ENCODE measurements at regions not wholly inside any gene's neighbourhood (a gene's known extent, or its start where the extent isn't known, plus 50 kb on each side); places are given as distances from the start of the nearest gene placed in this dataset.

DNA sequence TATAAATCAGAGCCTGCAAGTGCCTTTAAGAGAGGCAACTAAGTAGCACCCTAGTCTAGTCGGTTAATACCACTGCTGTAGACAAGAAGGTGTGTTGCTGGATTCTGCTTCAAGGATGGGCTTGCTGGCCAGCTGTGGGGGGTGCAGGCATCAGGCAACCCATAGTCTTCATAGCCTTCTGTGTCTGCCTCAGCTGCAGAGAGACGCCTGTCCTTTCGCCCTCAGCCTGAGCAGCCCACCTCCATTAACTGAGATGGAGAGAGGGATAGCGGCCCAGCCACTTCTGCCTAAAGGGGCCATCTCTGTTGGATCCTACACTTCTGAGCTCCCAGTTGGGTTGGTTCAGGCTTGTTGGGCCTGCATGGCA, 123.7 kb upstream of the MLIP start:
- no TSS peak for BruUV-seq (replicated peaks)
- Histone ChIP-seq H4K20me1 (ENCODE audit: insufficient read depth, low read length) (no peaks in the 10 kb centered on the region), H3K79me2 (ENCODE audit: insufficient read depth, low read depth, low read length) (no peaks in the 10 kb centered on the region), H3K4me3 (ENCODE audit: low read depth, low read length, poor library complexity, severe bottlenecking) (no peak overlapping the region), H2AFZ (ENCODE audit: low read length) (no peak overlapping the region), H3K9me3 (ENCODE audit: low read length) (no peaks in the 10 kb centered on the region), H3K36me3 (ENCODE audit: insufficient read depth, low read length) (no peaks in the 10 kb centered on the region), H3K9me2 (ENCODE audit: insufficient read depth, low read length) (no peaks in the 10 kb centered on the region), H3K4me1 (ENCODE audit: insufficient read depth, low read length, poor library complexity, severe bottlenecking) (no peaks in the 10 kb centered on the region), H3K4me2 (ENCODE audit: low read length) (no peak overlapping the region), H3K27ac (ENCODE audit: low read depth, low read length, poor library complexity, severe bottlenecking) (no peak overlapping the region)
- CTCF ChIA-PET (ENCODE audit: unreplicated experiment): no interaction called here
- intact Hi-C loops (cut with micrococcal nuclease; ENCODE audit: unreplicated experiment): loop anchor here (10.0 kb wide), 1 partner anchor 1087 kb away; no protein-coding TSS in a partner anchor
- POLR2A ChIA-PET: no interaction called here
- no peak for DNase-seq (ENCODE audit: low spot score)
- TF ChIP-seq, protein P1, sequence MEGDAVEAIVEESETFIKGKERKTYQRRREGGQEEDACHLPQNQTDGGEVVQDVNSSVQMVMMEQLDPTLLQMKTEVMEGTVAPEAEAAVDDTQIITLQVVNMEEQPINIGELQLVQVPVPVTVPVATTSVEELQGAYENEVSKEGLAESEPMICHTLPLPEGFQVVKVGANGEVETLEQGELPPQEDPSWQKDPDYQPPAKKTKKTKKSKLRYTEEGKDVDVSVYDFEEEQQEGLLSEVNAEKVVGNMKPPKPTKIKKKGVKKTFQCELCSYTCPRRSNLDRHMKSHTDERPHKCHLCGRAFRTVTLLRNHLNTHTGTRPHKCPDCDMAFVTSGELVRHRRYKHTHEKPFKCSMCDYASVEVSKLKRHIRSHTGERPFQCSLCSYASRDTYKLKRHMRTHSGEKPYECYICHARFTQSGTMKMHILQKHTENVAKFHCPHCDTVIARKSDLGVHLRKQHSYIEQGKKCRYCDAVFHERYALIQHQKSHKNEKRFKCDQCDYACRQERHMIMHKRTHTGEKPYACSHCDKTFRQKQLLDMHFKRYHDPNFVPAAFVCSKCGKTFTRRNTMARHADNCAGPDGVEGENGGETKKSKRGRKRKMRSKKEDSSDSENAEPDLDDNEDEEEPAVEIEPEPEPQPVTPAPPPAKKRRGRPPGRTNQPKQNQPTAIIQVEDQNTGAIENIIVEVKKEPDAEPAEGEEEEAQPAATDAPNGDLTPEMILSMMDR (conservative IDR thresholded peaks at IDR 0.05; ENCODE audit: low read length): no peak
- TF ChIP-seq EZH2phosphoT487 (IDR thresholded peaks at IDR 0.05; ENCODE audit: borderline replicate concordance, low read depth, low read length): no peak

DNA sequence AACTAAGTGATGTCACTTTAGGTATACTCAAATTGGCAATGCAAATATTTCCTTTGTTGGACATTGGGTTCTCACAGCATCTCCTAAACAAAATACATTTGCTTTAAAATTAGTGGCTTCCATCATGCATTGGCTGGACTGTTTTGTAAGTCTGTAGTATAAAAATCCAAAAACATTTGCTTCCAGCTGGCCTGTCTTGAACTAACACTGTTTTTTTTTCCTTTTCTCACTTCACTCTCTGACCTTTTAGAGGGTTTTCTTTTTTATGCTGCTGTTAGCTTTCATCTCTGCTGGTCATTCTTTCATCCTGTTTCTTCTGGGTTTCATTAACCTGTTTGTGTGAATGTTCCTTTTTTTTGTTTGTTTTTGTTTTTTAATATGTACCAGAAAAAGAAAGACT, 121.7 kb upstream of the MLIP start:
- CTCF ChIA-PET (ENCODE audit: unreplicated experiment): no interaction called here
- Histone ChIP-seq H3K36me3 (ENCODE audit: insufficient read depth, low read length) (no peaks in the 10 kb centered on the region), H3K9me2 (ENCODE audit: insufficient read depth, low read length) (no peaks in the 10 kb centered on the region), H3K9me3 (ENCODE audit: low read length) (no peaks in the 10 kb centered on the region), H3K4me2 (ENCODE audit: low read length) (no peak overlapping the region), H3K27ac (ENCODE audit: low read depth, low read length, poor library complexity, severe bottlenecking) (no peak overlapping the region), H3K79me2 (ENCODE audit: insufficient read depth, low read depth, low read length) (no peaks in the 10 kb centered on the region), H4K20me1 (ENCODE audit: insufficient read depth, low read length) (no peaks in the 10 kb centered on the region), H2AFZ (ENCODE audit: low read length) (no peak overlapping the region), H3K4me1 (ENCODE audit: insufficient read depth, low read length, poor library complexity, severe bottlenecking) (no peaks in the 10 kb centered on the region), H3K4me3 (ENCODE audit: low read depth, low read length, poor library complexity, severe bottlenecking) (no peak overlapping the region)
- DNase-seq (ENCODE audit: low spot score): no peak
- POLR2A ChIA-PET: no interaction called here
- BruUV-seq (replicated peaks): no TSS peak
- intact Hi-C loops (cut with micrococcal nuclease; ENCODE audit: unreplicated experiment): loop anchor here (10.0 kb wide), 1 partner anchor 1085 kb away; no protein-coding TSS in a partner anchor
- TF ChIP-seq EZH2phosphoT487 (IDR thresholded peaks at IDR 0.05; ENCODE audit: borderline replicate concordance, low read depth, low read length): no peak
- TF ChIP-seq, protein P1 (conservative IDR thresholded peaks at IDR 0.05; ENCODE audit: low read length): no peak

DNA sequence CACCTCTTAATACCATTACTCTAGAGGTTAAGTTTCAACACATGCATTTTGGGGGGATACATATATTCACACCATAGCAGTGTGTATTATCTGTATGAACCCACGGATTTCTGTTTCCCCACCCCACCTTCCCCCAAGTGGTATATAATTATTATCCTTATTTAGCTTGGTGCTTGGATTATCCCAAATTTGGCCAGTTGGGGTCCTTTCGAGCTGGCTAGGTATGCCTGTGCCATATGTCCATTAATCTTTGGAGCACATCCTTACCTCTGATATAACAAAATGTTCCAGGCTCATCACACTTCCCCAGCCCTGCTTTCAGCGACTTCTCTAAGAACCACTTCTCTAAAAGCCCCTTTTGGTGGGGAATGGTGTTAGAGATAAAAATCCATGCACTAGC, 118.7 kb upstream of the MLIP start:
- H2AFZ ChIP-seq (ENCODE audit: low read length): no peak overlapping the region
- intact Hi-C loops (cut with micrococcal nuclease; ENCODE audit: unreplicated experiment): no loop called here
- no peak for DNase-seq (ENCODE audit: low spot score)
- no peak for TF ChIP-seq EZH2phosphoT487 (IDR thresholded peaks at IDR 0.05; ENCODE audit: borderline replicate concordance, low read depth, low read length)
- TF ChIP-seq, protein P1 (conservative IDR thresholded peaks at IDR 0.05; ENCODE audit: low read length): no peak
- BruUV-seq (replicated peaks): no TSS peak
- H3K27ac ChIP-seq (ENCODE audit: low read depth, low read length, poor library complexity, severe bottlenecking): no peak overlapping the region
- H3K4me2 ChIP-seq (ENCODE audit: low read length): no peak overlapping the region
- no peaks in the 10 kb centered on the region for H3K9me2 ChIP-seq (ENCODE audit: insufficient read depth, low read length)
- no peaks in the 10 kb centered on the region for H3K4me1 ChIP-seq (ENCODE audit: insufficient read depth, low read length, poor library complexity, severe bottlenecking)
- H3K4me3 ChIP-seq (ENCODE audit: low read depth, low read length, poor library complexity, severe bottlenecking): no peak overlapping the region
- H4K20me1 ChIP-seq (ENCODE audit: insufficient read depth, low read length): no peaks in the 10 kb centered on the region
- no peaks in the 10 kb centered on the region for H3K36me3 ChIP-seq (ENCODE audit: insufficient read depth, low read length)
- H3K79me2 ChIP-seq (ENCODE audit: insufficient read depth, low read depth, low read length): no peaks in the 10 kb centered on the region
- H3K9me3 ChIP-seq (ENCODE audit: low read length): no peaks in the 10 kb centered on the region
- CTCF ChIA-PET (ENCODE audit: unreplicated experiment): no interaction called here
- POLR2A ChIA-PET: no interaction called here
